ENCODE measurements at regions not wholly inside any gene's neighbourhood (a gene's known extent, or its start where the extent isn't known, plus 50 kb on each side); places are given as distances from the start of the nearest gene placed in this dataset.

DNA sequence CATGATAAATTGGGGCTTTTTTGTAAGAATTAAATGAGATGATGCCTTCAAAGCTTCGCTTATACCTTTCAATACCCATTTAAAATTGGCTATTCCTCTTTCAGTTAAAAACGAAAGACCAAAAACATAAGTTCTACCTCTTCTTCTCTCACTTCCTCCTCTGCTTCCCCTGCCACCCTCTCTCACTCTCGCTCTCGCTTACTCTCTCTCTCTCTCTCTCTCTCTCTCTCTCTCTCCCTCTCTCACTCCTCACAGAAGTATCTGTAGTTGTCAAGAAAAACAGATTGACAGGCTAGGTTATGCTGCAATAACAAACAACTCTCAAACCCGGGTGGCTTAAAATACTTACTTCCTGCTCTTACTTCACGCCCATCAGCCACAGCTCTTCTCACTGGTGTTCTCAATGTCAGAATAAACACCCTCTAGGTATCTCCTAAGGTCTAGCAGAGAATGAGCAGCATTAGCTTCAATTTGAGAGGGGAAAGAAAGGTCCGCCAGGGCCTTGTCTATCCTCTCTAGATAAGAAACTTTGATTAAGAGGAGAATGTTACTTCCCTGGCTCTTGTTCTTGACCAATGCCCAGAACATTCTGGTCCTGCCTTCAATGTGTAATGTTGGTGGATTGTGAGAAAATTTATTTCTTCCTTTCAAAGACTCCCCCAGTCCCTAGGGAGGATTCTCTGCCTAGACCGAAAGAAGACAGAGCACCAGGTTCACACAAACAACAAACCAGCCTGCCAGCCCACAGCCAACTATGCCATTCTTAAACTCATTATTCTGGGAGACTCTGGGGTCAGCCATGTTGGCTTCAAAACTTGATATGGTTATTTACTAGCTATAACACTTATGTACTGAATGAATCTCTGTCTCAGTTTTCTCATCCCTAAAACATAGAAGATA, 1028.7 kb downstream of the XPNPEP1 start:
- TF ChIP-seq CHD1 (IDR thresholded peaks at IDR 0.05; ENCODE audit: low read depth, low read length) (no peak), BHLHE40 (IDR thresholded peaks at IDR 0.05; ENCODE audit: low read depth, low read length) (no peak), RFX5 (IDR thresholded peaks at IDR 0.05; ENCODE audit: low read depth, low read length) (no peak), POLR2A (IDR thresholded peaks at IDR 0.05; ENCODE audit: low read depth, low read length) (no peak), RCOR1 (IDR thresholded peaks at IDR 0.05; ENCODE audit: insufficient replicate concordance, low read length) (no peak), RAD21 (IDR thresholded peaks at IDR 0.05; ENCODE audit: low read length) (no peak)
- TF ChIP-seq, protein P1, sequence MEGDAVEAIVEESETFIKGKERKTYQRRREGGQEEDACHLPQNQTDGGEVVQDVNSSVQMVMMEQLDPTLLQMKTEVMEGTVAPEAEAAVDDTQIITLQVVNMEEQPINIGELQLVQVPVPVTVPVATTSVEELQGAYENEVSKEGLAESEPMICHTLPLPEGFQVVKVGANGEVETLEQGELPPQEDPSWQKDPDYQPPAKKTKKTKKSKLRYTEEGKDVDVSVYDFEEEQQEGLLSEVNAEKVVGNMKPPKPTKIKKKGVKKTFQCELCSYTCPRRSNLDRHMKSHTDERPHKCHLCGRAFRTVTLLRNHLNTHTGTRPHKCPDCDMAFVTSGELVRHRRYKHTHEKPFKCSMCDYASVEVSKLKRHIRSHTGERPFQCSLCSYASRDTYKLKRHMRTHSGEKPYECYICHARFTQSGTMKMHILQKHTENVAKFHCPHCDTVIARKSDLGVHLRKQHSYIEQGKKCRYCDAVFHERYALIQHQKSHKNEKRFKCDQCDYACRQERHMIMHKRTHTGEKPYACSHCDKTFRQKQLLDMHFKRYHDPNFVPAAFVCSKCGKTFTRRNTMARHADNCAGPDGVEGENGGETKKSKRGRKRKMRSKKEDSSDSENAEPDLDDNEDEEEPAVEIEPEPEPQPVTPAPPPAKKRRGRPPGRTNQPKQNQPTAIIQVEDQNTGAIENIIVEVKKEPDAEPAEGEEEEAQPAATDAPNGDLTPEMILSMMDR (conservative IDR thresholded peaks at IDR 0.05; ENCODE audit: low read depth, low read length): no peak
- TF ChIP-seq, protein P2, sequence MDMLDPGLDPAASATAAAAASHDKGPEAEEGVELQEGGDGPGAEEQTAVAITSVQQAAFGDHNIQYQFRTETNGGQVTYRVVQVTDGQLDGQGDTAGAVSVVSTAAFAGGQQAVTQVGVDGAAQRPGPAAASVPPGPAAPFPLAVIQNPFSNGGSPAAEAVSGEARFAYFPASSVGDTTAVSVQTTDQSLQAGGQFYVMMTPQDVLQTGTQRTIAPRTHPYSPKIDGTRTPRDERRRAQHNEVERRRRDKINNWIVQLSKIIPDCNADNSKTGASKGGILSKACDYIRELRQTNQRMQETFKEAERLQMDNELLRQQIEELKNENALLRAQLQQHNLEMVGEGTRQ (IDR thresholded peaks at IDR 0.05; ENCODE audit: low read depth, low read length): no peak

All from IMR-90 (cell line).